Fibroblast of lung (primary cell): ENCODE measurements at regions not wholly inside any gene's neighbourhood (a gene's known extent, or its start where the extent isn't known, plus 50 kb on each side); places are given as distances from the start of the nearest gene placed in this dataset.

Source experiments
- DNase-seq, 2 donors: peaks; one replicate each; pipeline versions ENCODE4 v3.0.0 to v3.0.0-alpha.2; 2010; ENCODE audit warnings: low read depth in 2 of 2
- H2AFZ ChIP-seq: 2 replicates; pipeline ENCODE4 v1.5.1; 2012; ENCODE audit warnings: low read length, control low read depth, inconsistent platforms
- H3K27ac ChIP-seq: 2 replicates; pipeline ENCODE4 v1.5.1; 2011; ENCODE audit warnings: low read length, control low read depth; ENCODE audit not compliant: insufficient read depth
- H3K27me3 ChIP-seq: 2 replicates; pipeline ENCODE4 v1.5.1; 2011; ENCODE audit warnings: mild to moderate bottlenecking, low read length; ENCODE audit not compliant: control insufficient read depth, insufficient read depth
- H3K36me3 ChIP-seq: 2 replicates; pipeline ENCODE4 v1.5.1; 2011; ENCODE audit warnings: low read length; ENCODE audit not compliant: control insufficient read depth, insufficient read depth
- H3K4me1 ChIP-seq: 2 replicates; pipeline ENCODE4 v1.5.1; 2011; ENCODE audit warnings: low read length; ENCODE audit not compliant: control insufficient read depth, insufficient read depth; ENCODE audit errors: extremely low read depth
- H3K4me2 ChIP-seq: 2 replicates; pipeline ENCODE4 v1.5.1; 2011; ENCODE audit warnings: low read length, control low read depth; ENCODE audit not compliant: insufficient read depth; ENCODE audit errors: extremely low read depth
- H3K4me3 ChIP-seq, 4 experiments: fragments of 200-600 bp in 1 of 4; sonication (generic) in 1 of 4; replicated peaks in 1 of 4; 2 replicates each; pipeline ENCODE4 v1.5.1; 2011 to 2016; ENCODE audit warnings: low read length in 4 of 4, low read depth in 3 of 4, mild to moderate bottlenecking in 3 of 4, control low read depth in 2 of 4, inconsistent platforms in 1 of 4, mixed read lengths in 1 of 4; ENCODE audit not compliant: insufficient read depth in 1 of 4; ENCODE audit errors: control extremely low read depth in 1 of 4
- H3K79me2 ChIP-seq: 2 replicates; pipeline ENCODE4 v1.5.1; 2012; ENCODE audit warnings: mild to moderate bottlenecking, low read length, inconsistent platforms; ENCODE audit not compliant: control insufficient read depth, insufficient read depth
- H3K9ac ChIP-seq: 2 replicates; pipeline ENCODE4 v1.5.1; 2011; ENCODE audit warnings: mild to moderate bottlenecking, low read length, control low read depth; ENCODE audit not compliant: insufficient read depth
- H3K9me3 ChIP-seq: 2 replicates; pipeline ENCODE4 v1.5.1; 2012; ENCODE audit warnings: low read depth, low read length; ENCODE audit not compliant: control insufficient read depth, insufficient read depth
- H4K20me1 ChIP-seq: 2 replicates; pipeline ENCODE4 v1.5.1; 2011; ENCODE audit warnings: low read length; ENCODE audit not compliant: control insufficient read depth, insufficient read depth; ENCODE audit errors: extremely low read depth
- EZH2 ChIP-seq: IDR thresholded peaks from 2 replicates; pipeline ENCODE4 v1.5.1; 2012; ENCODE audit warnings: low read length, control low read depth, mild to moderate bottlenecking; ENCODE audit errors: missing control alignments
- TF ChIP-seq, protein P1 (sequence below), 2 donors: IDR thresholded peaks in 1 of 2; conservative IDR thresholded peaks in 1 of 2; 1 replicate in 1 of 2; 2 replicates in 1 of 2; pipeline ENCODE4 v1.5.1; 2011 to 2012; ENCODE audit warnings: low read length in 2 of 2, control low read depth in 1 of 2, inconsistent platforms in 1 of 2, low read depth in 1 of 2, mild to moderate bottlenecking in 1 of 2

DNA sequence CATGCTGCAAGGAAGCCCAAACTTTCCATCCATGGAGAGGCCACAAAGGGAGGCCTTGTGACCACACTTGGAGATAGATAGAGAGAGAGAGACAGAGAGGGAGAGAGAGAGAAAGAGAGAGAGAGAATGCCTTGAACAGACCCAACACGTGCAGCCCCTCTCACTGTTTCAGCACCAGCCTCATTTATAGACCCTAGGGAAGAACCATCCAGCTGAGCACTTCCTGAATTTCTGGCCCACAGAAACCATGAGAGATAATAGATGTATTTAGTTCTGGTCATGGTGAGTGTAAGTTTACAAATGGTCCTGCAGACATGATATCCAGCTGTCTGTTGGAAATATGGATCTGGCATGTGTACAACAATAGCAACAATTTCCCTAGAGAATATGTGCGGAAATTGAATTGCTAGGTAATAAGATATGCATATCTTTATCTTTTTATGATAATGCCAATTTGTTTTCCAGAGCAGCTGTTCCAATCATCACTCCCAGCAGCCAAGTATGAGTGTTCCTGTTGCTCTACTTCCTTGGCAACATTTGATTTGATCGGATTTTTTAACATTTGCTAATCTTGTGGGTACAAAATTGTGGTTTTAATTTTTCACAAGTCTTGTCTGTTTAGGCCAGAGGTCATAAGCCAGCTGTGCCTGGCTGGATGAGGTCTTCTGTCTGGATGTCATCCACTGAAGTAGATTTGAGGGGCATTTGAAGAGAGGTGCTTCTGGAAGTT lies 217.3 kb upstream of the IL12B start:
- Histone ChIP-seq H3K9me3 (no peaks in the 10 kb centered on the region), H3K36me3 (no peaks in the 10 kb centered on the region), H3K4me3 (no peak overlapping the region), H3K27me3 (no peaks in the 10 kb centered on the region), H3K9ac (no peak overlapping the region), H3K27ac (no peak overlapping the region), H3K4me1 (no peaks in the 10 kb centered on the region), H4K20me1 (no peaks in the 10 kb centered on the region), H3K79me2 (no peaks in the 10 kb centered on the region), H3K4me2 (no peak overlapping the region), H2AFZ (no peak overlapping the region)
- peak; percentile 6 to 23 for DNase-seq
- TF ChIP-seq, protein P1, sequence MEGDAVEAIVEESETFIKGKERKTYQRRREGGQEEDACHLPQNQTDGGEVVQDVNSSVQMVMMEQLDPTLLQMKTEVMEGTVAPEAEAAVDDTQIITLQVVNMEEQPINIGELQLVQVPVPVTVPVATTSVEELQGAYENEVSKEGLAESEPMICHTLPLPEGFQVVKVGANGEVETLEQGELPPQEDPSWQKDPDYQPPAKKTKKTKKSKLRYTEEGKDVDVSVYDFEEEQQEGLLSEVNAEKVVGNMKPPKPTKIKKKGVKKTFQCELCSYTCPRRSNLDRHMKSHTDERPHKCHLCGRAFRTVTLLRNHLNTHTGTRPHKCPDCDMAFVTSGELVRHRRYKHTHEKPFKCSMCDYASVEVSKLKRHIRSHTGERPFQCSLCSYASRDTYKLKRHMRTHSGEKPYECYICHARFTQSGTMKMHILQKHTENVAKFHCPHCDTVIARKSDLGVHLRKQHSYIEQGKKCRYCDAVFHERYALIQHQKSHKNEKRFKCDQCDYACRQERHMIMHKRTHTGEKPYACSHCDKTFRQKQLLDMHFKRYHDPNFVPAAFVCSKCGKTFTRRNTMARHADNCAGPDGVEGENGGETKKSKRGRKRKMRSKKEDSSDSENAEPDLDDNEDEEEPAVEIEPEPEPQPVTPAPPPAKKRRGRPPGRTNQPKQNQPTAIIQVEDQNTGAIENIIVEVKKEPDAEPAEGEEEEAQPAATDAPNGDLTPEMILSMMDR (conservative IDR thresholded peaks at IDR 0.05 in 1 of 2, IDR thresholded peaks at IDR 0.05 in 1 of 2; ENCODE audit: low read depth in 1 of 2, low read length in 2 of 2) = no peak
- TF ChIP-seq EZH2 = no peak

DNA sequence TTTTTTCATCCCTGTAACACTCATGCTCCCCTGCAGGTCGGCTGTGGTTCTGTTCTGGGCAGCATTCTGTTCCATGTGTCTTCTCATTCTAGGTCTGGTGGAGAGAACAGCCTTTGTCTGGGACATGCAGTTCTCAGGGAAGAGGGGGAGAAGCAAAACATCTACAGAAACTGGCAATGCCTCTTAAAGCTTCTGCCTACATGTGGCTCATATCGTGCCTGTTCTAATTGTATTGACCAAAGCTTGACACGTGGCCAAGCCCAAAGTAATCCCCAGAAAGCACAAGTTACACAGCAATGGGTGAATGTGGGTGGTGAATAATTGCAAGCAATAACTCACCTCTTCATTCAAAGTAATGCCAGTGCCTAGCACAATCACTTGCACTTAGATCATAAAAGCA lies 218.2 kb upstream of the IL12B start:
- H3K27ac ChIP-seq = no peak overlapping the region
- no peak overlapping the region for H3K4me2 ChIP-seq
- no peak for DNase-seq
- H3K79me2 ChIP-seq = no peaks in the 10 kb centered on the region
- no peak overlapping the region for H3K4me3 ChIP-seq
- no peaks in the 10 kb centered on the region for H3K27me3 ChIP-seq
- no peaks in the 10 kb centered on the region for H3K9me3 ChIP-seq
- H2AFZ ChIP-seq = no peak overlapping the region
- H4K20me1 ChIP-seq = no peaks in the 10 kb centered on the region
- no peaks in the 10 kb centered on the region for H3K36me3 ChIP-seq
- H3K9ac ChIP-seq = no peak overlapping the region
- TF ChIP-seq, protein P1 (conservative IDR thresholded peaks at IDR 0.05 in 1 of 2, IDR thresholded peaks at IDR 0.05 in 1 of 2; ENCODE audit: low read depth in 1 of 2, low read length in 2 of 2) = no peak
- no peaks in the 10 kb centered on the region for H3K4me1 ChIP-seq

DNA sequence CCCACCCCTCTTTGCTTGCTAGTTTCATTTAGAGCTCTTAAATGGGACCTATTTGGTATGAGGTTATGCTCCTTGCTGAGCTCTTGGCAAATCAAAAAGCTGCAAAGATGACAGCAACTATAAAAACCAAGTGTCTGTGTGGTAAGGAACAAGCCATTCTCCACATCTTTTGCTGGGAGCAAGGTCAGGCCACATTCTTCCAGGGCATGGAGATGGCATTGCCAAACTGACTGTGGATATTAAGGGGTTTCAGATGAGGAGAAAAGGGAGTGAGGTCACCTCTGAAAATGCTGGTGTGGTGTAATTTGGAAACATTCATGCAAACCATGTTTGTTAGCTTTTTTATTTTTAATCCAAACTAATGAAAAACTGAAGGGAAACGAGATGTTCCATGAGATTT lies 218.8 kb upstream of the IL12B start:
- no peaks in the 10 kb centered on the region for H3K36me3 ChIP-seq
- H3K4me3 ChIP-seq = no peak overlapping the region
- no peaks in the 10 kb centered on the region for H3K79me2 ChIP-seq
- H3K9ac ChIP-seq = no peak overlapping the region
- H3K27ac ChIP-seq = no peak overlapping the region
- H3K4me2 ChIP-seq = no peak overlapping the region
- H2AFZ ChIP-seq = no peak overlapping the region
- no peaks in the 10 kb centered on the region for H3K4me1 ChIP-seq
- no peak for TF ChIP-seq EZH2
- TF ChIP-seq, protein P1 (conservative IDR thresholded peaks at IDR 0.05 in 1 of 2, IDR thresholded peaks at IDR 0.05 in 1 of 2; ENCODE audit: low read depth in 1 of 2, low read length in 2 of 2) = no peak
- DNase-seq = no peak
- no peaks in the 10 kb centered on the region for H4K20me1 ChIP-seq
- no peaks in the 10 kb centered on the region for H3K27me3 ChIP-seq
- no peaks in the 10 kb centered on the region for H3K9me3 ChIP-seq
